ENCODE measurements at regions not wholly inside any gene's neighbourhood (a gene's known extent, or its start where the extent isn't known, plus 50 kb on each side); places are given as distances from the start of the nearest gene placed in this dataset.
"Not testable (repeated sequence)": the region's sequence is repeated elsewhere in the genome, so short reads cannot be mapped to it uniquely, and the experiment has no call there.

DNA sequence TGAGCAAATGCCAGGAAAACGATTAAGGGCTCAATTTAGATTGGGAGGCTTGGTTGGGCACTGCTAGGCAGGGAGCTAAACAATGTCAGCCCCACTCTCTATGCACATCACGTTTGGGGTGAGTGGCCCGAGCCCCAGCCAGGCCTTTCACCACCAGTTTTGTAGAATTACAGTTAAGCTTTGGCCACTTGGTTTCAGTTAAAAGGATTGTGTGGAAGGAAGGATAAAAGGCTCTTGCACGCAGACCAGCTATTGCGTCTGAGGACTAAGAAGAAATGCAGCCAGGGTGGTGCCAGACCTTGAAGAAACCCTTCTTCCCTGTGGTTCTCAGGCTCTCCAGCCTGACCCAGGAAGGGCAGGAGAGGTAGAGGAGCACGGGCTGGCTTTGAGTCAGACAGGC, 125.3 kb upstream of the SLC44A1 start:
- Histone ChIP-seq H3K27ac (ENCODE audit: insufficient read depth, low read depth, low read length, poor library complexity, severe bottlenecking) (peak overlapping the region; percentile 55), H3K4me3 (ENCODE audit: insufficient read depth, low read depth, low read length) (no peak overlapping the region), H3K36me3 (ENCODE audit: control insufficient read depth, insufficient read depth, low read length) (no peaks in the 10 kb centered on the region), H3K4me1 (ENCODE audit: control insufficient read depth, insufficient read depth, low read length) (peaks cover 13% of the 10 kb centered on the region), H3K9me3 (ENCODE audit: control insufficient read depth, low read length) (no peaks in the 10 kb centered on the region), H3K27me3 (ENCODE audit: control insufficient read depth, insufficient read depth, low read length, poor library complexity, severe bottlenecking) (no peaks in the 10 kb centered on the region)
- 72 to 73% methylated on average over 6 of the region's 6 CpGs for WGBS, 2 experiments

DNA sequence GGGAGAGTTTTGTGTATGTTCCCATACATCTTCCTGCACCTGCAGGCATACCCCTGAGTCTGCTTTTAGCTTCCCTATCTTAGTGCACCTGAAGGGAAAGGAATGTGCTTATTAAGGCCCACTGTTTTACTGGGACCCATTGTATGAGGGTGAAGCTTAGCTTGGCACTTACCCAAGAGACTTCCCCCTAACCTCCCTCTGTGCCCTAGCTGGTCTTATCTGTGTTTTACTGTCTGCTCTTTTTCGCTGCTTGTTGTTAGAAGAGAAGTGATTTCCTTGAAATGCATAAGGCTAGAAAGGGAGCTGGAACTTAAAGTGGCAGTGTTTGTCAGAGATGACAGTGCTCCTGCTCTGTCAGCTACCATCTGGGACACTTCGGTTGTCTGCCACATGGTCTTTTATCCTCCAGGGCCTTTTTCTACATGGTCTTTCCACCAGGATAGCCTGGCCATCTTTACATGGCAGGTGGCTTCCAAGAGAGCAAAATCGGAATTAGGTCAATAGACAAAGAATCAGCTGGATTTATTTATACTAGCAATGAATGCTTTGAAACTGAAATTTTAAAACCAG, 122.5 kb upstream of the SLC44A1 start:
- Histone ChIP-seq H3K27ac (ENCODE audit: insufficient read depth, low read depth, low read length, poor library complexity, severe bottlenecking) (no peak overlapping the region), H3K4me1 (ENCODE audit: control insufficient read depth, insufficient read depth, low read length) (peaks cover 11% of the 10 kb centered on the region), H3K36me3 (ENCODE audit: control insufficient read depth, insufficient read depth, low read length) (no peaks in the 10 kb centered on the region), H3K9me3 (ENCODE audit: control insufficient read depth, low read length) (no peaks in the 10 kb centered on the region), H3K27me3 (ENCODE audit: control insufficient read depth, insufficient read depth, low read length, poor library complexity, severe bottlenecking) (no peaks in the 10 kb centered on the region), H3K4me3 (ENCODE audit: insufficient read depth, low read depth, low read length) (no peak overlapping the region)
- 92 to 94% methylated on average over 3 of the region's 3 CpGs for WGBS, 2 experiments

DNA sequence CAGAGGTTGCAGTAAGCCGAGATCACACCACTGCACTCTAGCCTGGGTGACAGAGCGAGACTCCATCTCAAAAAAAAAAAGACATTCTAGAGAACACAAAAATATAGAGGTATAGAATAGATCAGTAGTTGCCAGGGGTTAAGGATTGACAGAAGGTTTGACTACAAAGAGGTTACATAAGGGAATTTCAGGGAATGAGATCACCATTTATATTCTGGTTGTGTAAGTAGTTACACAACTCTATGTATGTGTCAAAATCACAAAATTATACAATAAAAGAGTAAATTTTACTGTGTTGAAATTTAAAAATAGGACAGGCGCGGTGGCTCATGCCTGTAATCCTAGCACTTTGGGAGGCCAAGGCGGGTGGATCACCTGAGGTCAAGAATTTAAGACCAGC, 119.9 kb upstream of the SLC44A1 start:
- H3K27ac ChIP-seq (ENCODE audit: insufficient read depth, low read depth, low read length, poor library complexity, severe bottlenecking); H3K27me3 ChIP-seq (ENCODE audit: control insufficient read depth, insufficient read depth, low read length, poor library complexity, severe bottlenecking); H3K36me3 ChIP-seq (ENCODE audit: control insufficient read depth, insufficient read depth, low read length); H3K4me3 ChIP-seq (ENCODE audit: insufficient read depth, low read depth, low read length); H3K9me3 ChIP-seq (ENCODE audit: control insufficient read depth, low read length); H3K4me1 ChIP-seq (ENCODE audit: control insufficient read depth, insufficient read depth, low read length): not testable (repeated sequence)
- WGBS, 2 experiments = 93 to 97% methylated on average over 3 to 5 of the region's 5 CpGs

DNA sequence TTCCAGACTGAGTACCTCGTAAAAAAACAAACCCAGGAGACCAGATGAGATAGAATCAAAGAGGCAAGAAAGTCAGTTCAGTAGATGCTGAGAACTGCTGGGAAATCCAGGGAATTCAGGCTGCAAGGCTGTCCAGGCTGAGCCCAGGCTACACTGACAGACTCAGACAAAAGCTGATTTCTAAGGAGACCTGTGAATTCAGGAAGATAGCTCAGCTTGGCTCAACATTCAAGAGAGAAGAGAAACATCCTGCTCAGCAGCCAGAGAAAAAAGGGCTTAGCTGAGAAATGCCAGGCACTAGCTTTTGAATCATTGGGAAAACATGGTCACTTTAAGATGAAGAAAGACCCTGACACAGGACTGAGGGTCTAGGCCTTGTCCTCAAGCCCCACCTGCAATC, 118.2 kb upstream of the SLC44A1 start:
- no peaks in the 10 kb centered on the region for H3K9me3 ChIP-seq (ENCODE audit: control insufficient read depth, low read length)
- WGBS, 2 experiments = 91 to 100% methylated on average over 1 of the region's 1 CpG
- no peak overlapping the region for H3K27ac ChIP-seq (ENCODE audit: insufficient read depth, low read depth, low read length, poor library complexity, severe bottlenecking)
- H3K4me3 ChIP-seq (ENCODE audit: insufficient read depth, low read depth, low read length) = no peak overlapping the region
- H3K36me3 ChIP-seq (ENCODE audit: control insufficient read depth, insufficient read depth, low read length) = no peaks in the 10 kb centered on the region
- H3K4me1 ChIP-seq (ENCODE audit: control insufficient read depth, insufficient read depth, low read length) = peaks cover 10% of the 10 kb centered on the region
- H3K27me3 ChIP-seq (ENCODE audit: control insufficient read depth, insufficient read depth, low read length, poor library complexity, severe bottlenecking) = no peaks in the 10 kb centered on the region

DNA sequence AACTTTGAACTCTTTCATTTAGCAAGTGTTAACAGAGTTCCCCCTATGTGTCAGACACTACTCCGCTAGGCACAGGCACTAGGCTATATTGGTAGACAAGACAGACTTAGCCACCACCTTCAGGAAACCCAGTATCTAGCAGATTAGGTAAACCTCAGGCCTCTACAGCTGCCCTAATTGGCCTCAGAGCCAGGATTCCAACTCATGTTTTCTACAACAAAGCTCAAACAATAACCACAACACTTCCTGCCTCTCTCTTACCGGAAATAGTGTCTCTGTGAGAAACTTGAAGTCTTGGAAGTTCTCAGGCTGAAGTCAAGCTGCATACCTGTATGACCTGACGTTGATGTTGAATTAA, 116.6 kb upstream of the SLC44A1 start:
- H3K27me3 ChIP-seq (ENCODE audit: control insufficient read depth, insufficient read depth, low read length, poor library complexity, severe bottlenecking) = no peaks in the 10 kb centered on the region

GRCh38 chr9:105128908-105129600, 115.4 kb upstream of the SLC44A1 start:
- no peak overlapping the region for H3K27ac ChIP-seq (ENCODE audit: insufficient read depth, low read depth, low read length, poor library complexity, severe bottlenecking)
- H3K9me3 ChIP-seq (ENCODE audit: control insufficient read depth, low read length) = no peaks in the 10 kb centered on the region
- WGBS, 2 experiments = 80 to 83% methylated on average over 5 of the region's 5 CpGs
- H3K27me3 ChIP-seq (ENCODE audit: control insufficient read depth, insufficient read depth, low read length, poor library complexity, severe bottlenecking) = no peaks in the 10 kb centered on the region
- peaks cover 10% of the 10 kb centered on the region for H3K4me1 ChIP-seq (ENCODE audit: control insufficient read depth, insufficient read depth, low read length)
- no peaks in the 10 kb centered on the region for H3K36me3 ChIP-seq (ENCODE audit: control insufficient read depth, insufficient read depth, low read length)
- H3K4me3 ChIP-seq (ENCODE audit: insufficient read depth, low read depth, low read length) = no peak overlapping the region

More for the DNA sequence above, 116.6 kb upstream of the SLC44A1 start:
- Histone ChIP-seq H3K4me3 (ENCODE audit: insufficient read depth, low read depth, low read length) (no peak overlapping the region), H3K4me1 (ENCODE audit: control insufficient read depth, insufficient read depth, low read length) (peaks cover 10% of the 10 kb centered on the region), H3K27ac (ENCODE audit: insufficient read depth, low read depth, low read length, poor library complexity, severe bottlenecking) (no peak overlapping the region), H3K36me3 (ENCODE audit: control insufficient read depth, insufficient read depth, low read length) (no peaks in the 10 kb centered on the region), H3K9me3 (ENCODE audit: control insufficient read depth, low read length) (no peaks in the 10 kb centered on the region)
- WGBS, 2 experiments = 92 to 95% methylated on average over 3 of the region's 3 CpGs

DNA sequence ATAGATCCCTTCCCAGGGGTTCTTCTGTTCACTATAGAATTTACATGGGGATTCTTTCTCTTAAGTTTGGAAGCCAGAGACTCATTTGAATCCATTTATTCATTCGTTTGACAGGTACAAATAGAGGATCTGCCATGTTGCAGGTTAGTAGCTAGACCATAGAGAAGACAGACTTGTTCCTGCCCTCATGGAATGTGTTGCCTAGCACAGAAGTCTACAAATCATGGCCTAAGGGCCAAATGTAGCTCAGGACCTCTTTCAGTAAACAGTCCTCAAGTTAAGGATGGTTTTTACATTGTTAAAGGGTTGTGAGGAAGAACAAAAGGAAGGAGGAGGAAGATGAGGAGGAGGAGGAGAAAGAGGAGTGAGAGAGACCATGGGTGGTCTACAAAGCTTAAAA, 114.7 kb upstream of the SLC44A1 start:
- no peak overlapping the region for H3K4me3 ChIP-seq (ENCODE audit: insufficient read depth, low read depth, low read length)
- H3K4me1 ChIP-seq (ENCODE audit: control insufficient read depth, insufficient read depth, low read length) = peaks cover 10% of the 10 kb centered on the region
- 93 to 97% methylated on average over 1 of the region's 1 CpG for WGBS, 2 experiments
- no peaks in the 10 kb centered on the region for H3K27me3 ChIP-seq (ENCODE audit: control insufficient read depth, insufficient read depth, low read length, poor library complexity, severe bottlenecking)
- H3K9me3 ChIP-seq (ENCODE audit: control insufficient read depth, low read length) = no peaks in the 10 kb centered on the region
- no peak overlapping the region for H3K27ac ChIP-seq (ENCODE audit: insufficient read depth, low read depth, low read length, poor library complexity, severe bottlenecking)
- H3K36me3 ChIP-seq (ENCODE audit: control insufficient read depth, insufficient read depth, low read length) = no peaks in the 10 kb centered on the region

- Histone ChIP-seq H3K4me1 (ENCODE audit: control insufficient read depth, insufficient read depth, low read length) (peaks cover 6% of the 10 kb centered on the region), H3K9me3 (ENCODE audit: control insufficient read depth, low read length) (no peaks in the 10 kb centered on the region), H3K27ac (ENCODE audit: insufficient read depth, low read depth, low read length, poor library complexity, severe bottlenecking) (no peak overlapping the region), H3K27me3 (ENCODE audit: control insufficient read depth, insufficient read depth, low read length, poor library complexity, severe bottlenecking) (no peaks in the 10 kb centered on the region), H3K36me3 (ENCODE audit: control insufficient read depth, insufficient read depth, low read length) (no peaks in the 10 kb centered on the region), H3K4me3 (ENCODE audit: insufficient read depth, low read depth, low read length) (no peak overlapping the region)
- 94 to 95% methylated on average over 3 of the region's 3 CpGs for WGBS, 2 experiments
Observed at GRCh38 chr9:105131981-105132380, 112.5 kb upstream of the SLC44A1 start.

- Histone ChIP-seq H3K27me3 (ENCODE audit: control insufficient read depth, insufficient read depth, low read length, poor library complexity, severe bottlenecking) (no peaks in the 10 kb centered on the region), H3K4me1 (ENCODE audit: control insufficient read depth, insufficient read depth, low read length) (peaks cover 6% of the 10 kb centered on the region), H3K9me3 (ENCODE audit: control insufficient read depth, low read length) (no peaks in the 10 kb centered on the region), H3K36me3 (ENCODE audit: control insufficient read depth, insufficient read depth, low read length) (no peaks in the 10 kb centered on the region), H3K4me3 (ENCODE audit: insufficient read depth, low read depth, low read length) (no peak overlapping the region), H3K27ac (ENCODE audit: insufficient read depth, low read depth, low read length, poor library complexity, severe bottlenecking) (no peak overlapping the region)
- 82 to 90% methylated on average over 2 of the region's 2 CpGs for WGBS, 2 experiments
Observed at GRCh38 chr9:105132606-105133005, 111.8 kb upstream of the SLC44A1 start.

DNA sequence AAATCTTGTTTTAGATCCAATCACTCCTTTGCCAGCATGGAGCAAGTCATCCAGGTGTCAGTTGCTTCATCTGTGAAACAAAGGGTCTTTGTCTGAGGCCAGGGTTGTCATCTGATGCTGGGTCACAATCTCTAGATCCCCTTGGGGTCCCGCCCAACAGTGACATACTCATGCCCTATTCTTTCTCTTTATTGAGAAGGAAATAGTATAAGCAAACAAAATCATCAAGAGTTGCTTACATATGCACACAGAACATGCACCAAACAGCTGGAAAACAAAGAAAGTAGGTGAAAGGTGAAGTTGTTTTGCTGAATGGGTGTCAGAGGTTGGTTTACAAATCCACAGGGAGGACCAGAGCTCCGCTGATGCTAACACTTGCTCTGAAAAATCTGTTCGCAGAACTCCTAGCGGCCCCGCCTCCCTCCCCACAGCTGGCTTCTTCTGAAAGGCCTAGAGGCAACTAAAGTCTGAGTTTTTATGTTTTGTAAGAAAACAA, 106.1 kb upstream of the SLC44A1 start:
- H3K27ac ChIP-seq (ENCODE audit: insufficient read depth, low read depth, low read length, poor library complexity, severe bottlenecking) = no peak overlapping the region
- 11 to 17% methylated on average over 4 to 5 of the region's 5 CpGs for WGBS, 2 experiments

More for the DNA sequence above, 106.1 kb upstream of the SLC44A1 start:
- Histone ChIP-seq H3K27me3 (ENCODE audit: control insufficient read depth, insufficient read depth, low read length, poor library complexity, severe bottlenecking) (no peaks in the 10 kb centered on the region), H3K36me3 (ENCODE audit: control insufficient read depth, insufficient read depth, low read length) (no peaks in the 10 kb centered on the region), H3K4me3 (ENCODE audit: insufficient read depth, low read depth, low read length) (no peak overlapping the region), H3K4me1 (ENCODE audit: control insufficient read depth, insufficient read depth, low read length) (peaks cover 22% of the 10 kb centered on the region), H3K9me3 (ENCODE audit: control insufficient read depth, low read length) (no peaks in the 10 kb centered on the region)
